Chondrocyte (in vitro differentiated cells): ENCODE measurements at regions not wholly inside any gene's neighbourhood (a gene's known extent, or its start where the extent isn't known, plus 50 kb on each side); places are given as distances from the start of the nearest gene placed in this dataset.

ENCODE experiments used
- DNase-seq: peaks from one replicate; pipeline ENCODE4 v3.0.0; 2021; ENCODE audit warnings: mixed read lengths, low spot score
- H3K27ac Mint-ChIP-seq: one replicate; pipeline ENCODE4 v1.8.0; 2021; ENCODE audit warnings: mild to moderate bottlenecking, moderate library complexity, mixed read lengths; ENCODE audit not compliant: unreplicated experiment
- H3K27me3 Mint-ChIP-seq: 2 replicates; pipeline ENCODE4 v1.8.0; 2021; ENCODE audit warnings: low read depth, mixed read lengths
- H3K36me3 Mint-ChIP-seq: 2 replicates; pipeline ENCODE4 v1.8.0; 2021; ENCODE audit warnings: low read depth, mixed read lengths
- H3K4me1 Mint-ChIP-seq: 2 replicates; pipeline ENCODE4 v1.8.0; 2021; ENCODE audit warnings: low read depth, mild to moderate bottlenecking, mixed read lengths
- H3K4me3 Mint-ChIP-seq: one replicate; pipeline ENCODE4 v1.8.0; 2021; ENCODE audit warnings: mild to moderate bottlenecking, moderate library complexity, mixed read lengths; ENCODE audit not compliant: unreplicated experiment
- H3K9me3 Mint-ChIP-seq: 2 replicates; pipeline ENCODE4 v1.8.0; 2021; ENCODE audit warnings: low read depth, mixed read lengths
- CTCF ChIP-seq: fragments of 200-600 bp; sonication (generic); IDR thresholded peaks from 2 replicates; pipeline ENCODE4 v1.5.0; 2021; ENCODE audit warnings: antibody characterized with exemption, mild to moderate bottlenecking, moderate library complexity

- peaks cover 17% of the 10 kb centered on the region for H3K9me3 Mint-ChIP-seq
- no peaks in the 10 kb centered on the region for H3K4me1 Mint-ChIP-seq
- H3K4me3 Mint-ChIP-seq: no peak overlapping the region
- no peak overlapping the region for H3K27ac Mint-ChIP-seq
- H3K27me3 Mint-ChIP-seq: no peaks in the 10 kb centered on the region
- TF ChIP-seq CTCF: no peak
- H3K36me3 Mint-ChIP-seq: no peaks in the 10 kb centered on the region
- DNase-seq: no peak
These were observed 974.4 kb downstream of the BCL11B start for GRCh38 chr14:98297567-98297966.

- H3K4me3 Mint-ChIP-seq: no peak overlapping the region
- DNase-seq: no peak
- H3K4me1 Mint-ChIP-seq: no peaks in the 10 kb centered on the region
- H3K9me3 Mint-ChIP-seq: peaks cover 17% of the 10 kb centered on the region
- no peaks in the 10 kb centered on the region for H3K27me3 Mint-ChIP-seq
- no peaks in the 10 kb centered on the region for H3K36me3 Mint-ChIP-seq
- no peak overlapping the region for H3K27ac Mint-ChIP-seq
- no peak for TF ChIP-seq CTCF
These were observed 973.3 kb downstream of the BCL11B start for GRCh38 chr14:98298481-98299244.

GRCh38 chr14:98301681-98302080 lies 970.3 kb downstream of the BCL11B start:
- peaks cover 9% of the 10 kb centered on the region for H3K9me3 Mint-ChIP-seq
- no peak overlapping the region for H3K4me3 Mint-ChIP-seq

GRCh38 chr14:98304574-98304973 lies 967.4 kb downstream of the BCL11B start:
- no peak for DNase-seq
- no peaks in the 10 kb centered on the region for H3K36me3 Mint-ChIP-seq
- TF ChIP-seq CTCF: no peak
- H3K27ac Mint-ChIP-seq: no peak overlapping the region
- no peaks in the 10 kb centered on the region for H3K4me1 Mint-ChIP-seq
- no peaks in the 10 kb centered on the region for H3K9me3 Mint-ChIP-seq
- H3K4me3 Mint-ChIP-seq: no peak overlapping the region
- no peaks in the 10 kb centered on the region for H3K27me3 Mint-ChIP-seq

More at GRCh38 chr14:98301681-98302080, 970.3 kb downstream of the BCL11B start:
- H3K36me3 Mint-ChIP-seq: no peaks in the 10 kb centered on the region
- no peaks in the 10 kb centered on the region for H3K27me3 Mint-ChIP-seq
- no peak for TF ChIP-seq CTCF
- no peaks in the 10 kb centered on the region for H3K4me1 Mint-ChIP-seq
- H3K27ac Mint-ChIP-seq: no peak overlapping the region
- DNase-seq: no peak

- no peaks in the 10 kb centered on the region for H3K4me1 Mint-ChIP-seq
- DNase-seq: no peak
- no peak for TF ChIP-seq CTCF
- H3K27ac Mint-ChIP-seq: no peak overlapping the region
- H3K36me3 Mint-ChIP-seq: no peaks in the 10 kb centered on the region
- H3K9me3 Mint-ChIP-seq: peaks cover 7% of the 10 kb centered on the region
- H3K4me3 Mint-ChIP-seq: no peak overlapping the region
- no peaks in the 10 kb centered on the region for H3K27me3 Mint-ChIP-seq
These were observed 962.4 kb downstream of the BCL11B start for GRCh38 chr14:98309591-98309990.
